Brain microvascular endothelial cell (primary cell): ENCODE measurements at regions not wholly inside any gene's neighbourhood (a gene's known extent, or its start where the extent isn't known, plus 50 kb on each side); places are given as distances from the start of the nearest gene placed in this dataset.

Source experiments
- DNase-seq: peaks from one replicate; pipeline ENCODE4 v3.0.0-alpha.2; 2020
- H3K27ac ChIP-seq: fragments of 250-450 bp; sonication (Bioruptor Pico); 2 replicates; pipeline ENCODE4 v1.5.1; 2020; ENCODE audit warnings: mild to moderate bottlenecking, moderate library complexity
- H3K27me3 ChIP-seq: fragments of 250-450 bp; sonication (Bioruptor Pico); replicated peaks from 2 replicates; pipeline ENCODE4 v1.5.1; 2020; ENCODE audit warnings: mild to moderate bottlenecking
- H3K36me3 ChIP-seq: fragments of 250-450 bp; sonication (Bioruptor Pico); replicated peaks from 2 replicates; pipeline ENCODE4 v1.5.1; 2020; ENCODE audit warnings: mild to moderate bottlenecking
- H3K4me3 ChIP-seq: 2 replicates; pipeline ENCODE4 v1.5.1; 2011; ENCODE audit warnings: low read depth, mild to moderate bottlenecking, control low read depth, low read length, moderate library complexity
- in situ Hi-C: cut with HindIII; loops from 2 replicates; pipeline ENCODE4 v1.10.0; 2017; ENCODE audit warnings: low sequenced_read_pairs, low pct_ligation_motif_present
- TF ChIP-seq, protein P1 (sequence below): IDR thresholded peaks from 2 replicates; pipeline ENCODE4 v1.5.1; 2011; ENCODE audit warnings: low read depth, mild to moderate bottlenecking, moderate library complexity, low read length, control low read depth, inconsistent platforms; ENCODE audit errors: missing control alignments

DNA sequence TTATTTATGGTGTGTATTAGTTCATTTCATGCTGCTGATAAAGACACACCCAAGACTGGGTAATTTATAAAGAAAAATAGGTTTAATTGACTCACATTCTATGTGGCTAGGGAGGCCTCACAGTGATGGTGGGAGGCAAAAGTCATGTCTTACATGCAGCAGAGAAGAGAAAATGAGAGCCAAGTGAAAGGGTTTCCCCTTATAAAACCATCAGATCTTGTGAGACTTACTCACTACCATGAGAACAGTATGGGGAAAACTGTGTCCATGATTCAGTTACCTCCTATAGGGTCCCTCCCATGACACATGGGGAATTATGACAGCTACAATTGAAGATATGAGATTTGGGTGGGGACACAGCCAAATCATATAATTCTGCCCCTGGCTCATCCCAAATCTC, 150.0 kb upstream of the AHI1 start:
- Histone ChIP-seq H3K27ac (no peak overlapping the region), H3K36me3 (no peaks in the 10 kb centered on the region), H3K4me3 (no peak overlapping the region), H3K27me3 (no peaks in the 10 kb centered on the region)
- in situ Hi-C loops, result no loop called here
- no peak for DNase-seq
- TF ChIP-seq, protein P1, sequence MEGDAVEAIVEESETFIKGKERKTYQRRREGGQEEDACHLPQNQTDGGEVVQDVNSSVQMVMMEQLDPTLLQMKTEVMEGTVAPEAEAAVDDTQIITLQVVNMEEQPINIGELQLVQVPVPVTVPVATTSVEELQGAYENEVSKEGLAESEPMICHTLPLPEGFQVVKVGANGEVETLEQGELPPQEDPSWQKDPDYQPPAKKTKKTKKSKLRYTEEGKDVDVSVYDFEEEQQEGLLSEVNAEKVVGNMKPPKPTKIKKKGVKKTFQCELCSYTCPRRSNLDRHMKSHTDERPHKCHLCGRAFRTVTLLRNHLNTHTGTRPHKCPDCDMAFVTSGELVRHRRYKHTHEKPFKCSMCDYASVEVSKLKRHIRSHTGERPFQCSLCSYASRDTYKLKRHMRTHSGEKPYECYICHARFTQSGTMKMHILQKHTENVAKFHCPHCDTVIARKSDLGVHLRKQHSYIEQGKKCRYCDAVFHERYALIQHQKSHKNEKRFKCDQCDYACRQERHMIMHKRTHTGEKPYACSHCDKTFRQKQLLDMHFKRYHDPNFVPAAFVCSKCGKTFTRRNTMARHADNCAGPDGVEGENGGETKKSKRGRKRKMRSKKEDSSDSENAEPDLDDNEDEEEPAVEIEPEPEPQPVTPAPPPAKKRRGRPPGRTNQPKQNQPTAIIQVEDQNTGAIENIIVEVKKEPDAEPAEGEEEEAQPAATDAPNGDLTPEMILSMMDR, result no peak

DNA sequence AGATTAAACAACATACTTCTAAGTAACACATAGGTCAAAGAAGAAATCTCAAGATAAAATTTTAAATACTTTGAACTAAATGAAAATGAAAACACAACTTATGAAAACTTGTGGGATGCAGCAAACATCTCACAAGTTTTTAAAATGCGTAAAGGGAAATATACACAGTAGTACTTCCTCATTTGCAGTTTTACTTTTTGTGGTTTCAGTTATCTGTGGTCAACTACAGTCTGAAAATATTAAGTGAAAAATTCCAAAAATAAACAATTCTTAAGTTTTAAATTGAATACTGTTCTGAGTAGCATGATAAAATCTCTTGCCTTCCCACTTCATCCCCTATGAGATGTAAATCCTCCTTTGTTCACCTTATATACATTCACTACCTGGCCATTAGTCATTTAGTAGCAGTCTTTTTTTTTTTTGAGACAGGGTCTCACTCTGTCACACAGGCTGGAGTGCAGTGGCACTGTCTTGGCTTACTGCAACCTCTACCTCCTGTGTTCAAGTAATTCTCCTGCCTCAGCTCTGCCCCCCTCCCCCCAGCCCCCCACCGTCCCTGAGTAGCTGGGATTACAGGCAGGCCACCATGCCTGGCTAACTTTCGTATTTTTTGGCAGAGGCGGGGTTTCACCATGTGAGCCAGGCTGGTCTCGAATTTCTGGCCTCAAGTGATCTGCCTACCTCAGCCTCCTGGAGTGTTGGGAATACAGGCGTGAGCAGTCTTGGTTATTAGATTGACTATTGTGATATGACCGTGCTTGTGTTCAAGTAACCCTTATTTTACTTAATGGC, 154.6 kb upstream of the AHI1 start:
- in situ Hi-C loops, result no loop called here
- TF ChIP-seq, protein P1, result no peak
- no peak overlapping the region for H3K4me3 ChIP-seq
- H3K27me3 ChIP-seq, result no peaks in the 10 kb centered on the region
- DNase-seq, result no peak
- H3K36me3 ChIP-seq, result no peaks in the 10 kb centered on the region
- no peak overlapping the region for H3K27ac ChIP-seq

DNA sequence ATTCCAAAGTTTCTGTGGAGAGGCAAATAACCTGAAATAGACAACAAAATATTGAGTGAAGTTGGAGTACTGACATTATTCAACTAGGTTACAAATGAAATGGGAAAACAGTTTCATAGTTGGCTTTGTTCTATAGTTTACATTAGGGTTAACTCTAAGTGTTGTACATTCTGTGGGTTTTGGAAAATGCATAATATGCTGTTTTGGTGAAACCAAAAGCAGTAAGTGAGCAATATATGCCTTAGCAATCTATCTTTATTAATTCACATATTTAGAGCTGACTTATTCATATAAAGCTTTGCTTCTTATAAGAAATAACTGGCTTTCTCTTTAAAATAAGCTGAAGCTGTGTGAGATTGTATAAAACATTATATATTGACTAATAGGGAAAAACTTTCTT, 157.5 kb upstream of the AHI1 start:
- Histone ChIP-seq H3K27ac (no peak overlapping the region), H3K27me3 (no peaks in the 10 kb centered on the region), H3K4me3 (no peak overlapping the region), H3K36me3 (no peaks in the 10 kb centered on the region)
- TF ChIP-seq, protein P1, result no peak
- no peak for DNase-seq
- in situ Hi-C loops, result no loop called here

DNA sequence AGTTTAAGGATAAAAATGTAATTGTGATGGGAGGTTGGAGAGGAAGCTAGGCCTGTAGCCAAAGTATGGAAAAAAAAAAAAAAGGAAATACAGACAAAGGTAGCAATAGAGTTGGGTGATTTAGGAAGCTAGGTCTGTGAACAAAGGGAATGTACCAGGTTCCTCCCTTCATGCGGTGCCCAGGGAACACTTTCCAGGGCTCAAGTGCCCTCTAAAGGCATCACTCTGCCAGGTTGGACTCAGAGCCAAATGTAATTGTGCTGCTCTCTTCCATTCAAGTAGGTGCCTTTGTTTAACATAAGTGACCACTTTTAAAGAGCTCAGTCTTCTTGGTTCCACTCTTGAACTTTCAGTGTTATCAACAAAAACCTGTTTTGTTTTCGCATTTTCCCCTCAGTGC, 159.7 kb upstream of the AHI1 start:
- Histone ChIP-seq H3K27ac (no peak overlapping the region), H3K36me3 (no peaks in the 10 kb centered on the region), H3K4me3 (no peak overlapping the region), H3K27me3 (no peaks in the 10 kb centered on the region)
- TF ChIP-seq, protein P1, result no peak
- in situ Hi-C loops, result no loop called here
- DNase-seq, result no peak

DNA sequence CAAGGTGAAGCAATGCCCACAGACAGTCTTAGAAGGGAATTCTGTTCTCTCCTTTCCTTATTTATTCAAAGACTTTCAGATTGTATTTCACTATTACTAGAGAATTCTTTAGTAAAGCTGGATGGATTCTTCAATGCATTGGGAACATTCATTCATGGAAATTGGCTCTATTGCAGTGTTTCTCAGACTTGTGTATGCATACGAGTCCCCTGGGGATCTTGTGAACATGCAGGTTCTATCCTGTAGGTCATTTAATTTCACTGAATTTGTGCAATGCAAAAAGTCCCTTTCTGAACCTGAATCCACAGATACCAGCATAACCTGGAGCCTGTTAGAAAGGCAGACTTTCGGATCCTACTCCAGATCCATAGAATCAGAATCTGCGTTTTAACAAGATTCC, 160.9 kb upstream of the AHI1 start:
- no peak overlapping the region for H3K4me3 ChIP-seq
- no peaks in the 10 kb centered on the region for H3K27me3 ChIP-seq
- TF ChIP-seq, protein P1, result no peak
- no peak overlapping the region for H3K27ac ChIP-seq
- in situ Hi-C loops, result no loop called here
- H3K36me3 ChIP-seq, result no peaks in the 10 kb centered on the region
- DNase-seq, result no peak

DNA sequence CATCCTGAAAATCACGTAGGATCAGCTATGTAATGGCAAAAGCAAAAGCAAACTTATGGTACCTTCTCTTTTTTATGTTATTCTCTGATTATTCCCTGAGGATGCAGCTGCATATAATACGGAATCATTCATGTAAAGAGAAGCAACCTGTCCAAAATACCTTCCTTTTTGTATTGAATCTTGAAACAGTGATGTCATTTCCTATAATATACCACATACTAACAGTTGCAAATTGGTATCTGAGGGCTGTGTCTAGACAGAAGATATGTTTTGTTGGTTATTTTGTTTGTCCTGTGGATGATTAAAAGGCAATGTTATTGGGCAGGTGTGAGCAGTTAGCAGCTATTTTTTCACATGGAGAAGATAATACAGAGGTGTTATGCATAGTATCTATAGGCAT, 161.4 kb upstream of the AHI1 start:
- H3K4me3 ChIP-seq, result no peak overlapping the region
- no peaks in the 10 kb centered on the region for H3K36me3 ChIP-seq
- no peak overlapping the region for H3K27ac ChIP-seq
- no peak for DNase-seq
- TF ChIP-seq, protein P1, result no peak
- H3K27me3 ChIP-seq, result no peaks in the 10 kb centered on the region
- in situ Hi-C loops, result no loop called here
